Activated T-cell treated with anti-CD3 and anti-CD28 coated beads, Interleukin-2, amount 50 U/mL, for 24 hours (primary cell): ENCODE measurements at regions not wholly inside any gene's neighbourhood (a gene's known extent, or its start where the extent isn't known, plus 50 kb on each side); places are given as distances from the start of the nearest gene placed in this dataset.

Source experiments
- DNase-seq: peaks from one replicate; pipeline ENCODE4 v3.0.0-alpha.2; 2020
- H3K27ac Mint-ChIP-seq: 2 replicates; pipeline ENCODE4 v1.8.0; 2020; ENCODE audit warnings: mild to moderate bottlenecking, mixed read lengths
- H3K27me3 Mint-ChIP-seq: 2 replicates; pipeline ENCODE4 v1.8.0; 2020; ENCODE audit warnings: mixed read lengths
- H3K36me3 Mint-ChIP-seq: 2 replicates; pipeline ENCODE4 v1.8.0; 2020; ENCODE audit warnings: low read depth, mixed read lengths
- H3K4me1 Mint-ChIP-seq: 2 replicates; pipeline ENCODE4 v1.8.0; 2020; ENCODE audit warnings: low read depth, mixed read lengths
- H3K4me3 Mint-ChIP-seq: 2 replicates; pipeline ENCODE4 v1.8.0; 2020; ENCODE audit warnings: mild to moderate bottlenecking, moderate library complexity, mixed read lengths
- H3K9me3 Mint-ChIP-seq: 2 replicates; pipeline ENCODE4 v1.8.0; 2020; ENCODE audit warnings: mixed read lengths

DNA sequence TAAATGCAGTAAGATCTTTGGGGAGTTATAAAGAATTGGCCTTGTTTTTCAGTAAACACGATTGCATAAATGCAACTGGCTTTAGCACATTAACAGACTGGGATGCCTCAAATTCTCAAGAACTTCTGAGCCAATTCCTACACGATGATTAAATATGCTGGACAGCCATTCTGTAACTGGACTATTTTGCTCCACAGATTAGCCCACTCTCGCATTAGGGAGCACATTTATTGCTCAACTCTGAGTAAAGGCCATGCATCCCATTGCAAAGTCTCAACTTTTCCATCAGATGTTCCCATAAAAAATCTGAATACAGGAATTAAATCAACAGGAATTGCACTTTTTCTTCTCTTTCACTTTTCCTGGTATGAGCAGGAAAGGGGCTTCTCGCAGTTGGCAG, 66.7 kb upstream of the PRICKLE2 start:
- Mint-ChIP-seq H3K36me3 (no peaks in the 10 kb centered on the region), H3K4me1 (no peaks in the 10 kb centered on the region), H3K9me3 (peaks cover 3% of the 10 kb centered on the region), H3K27me3 (no peaks in the 10 kb centered on the region), H3K4me3 (no peak overlapping the region), H3K27ac (no peak overlapping the region)
- DNase-seq: no peak

DNA sequence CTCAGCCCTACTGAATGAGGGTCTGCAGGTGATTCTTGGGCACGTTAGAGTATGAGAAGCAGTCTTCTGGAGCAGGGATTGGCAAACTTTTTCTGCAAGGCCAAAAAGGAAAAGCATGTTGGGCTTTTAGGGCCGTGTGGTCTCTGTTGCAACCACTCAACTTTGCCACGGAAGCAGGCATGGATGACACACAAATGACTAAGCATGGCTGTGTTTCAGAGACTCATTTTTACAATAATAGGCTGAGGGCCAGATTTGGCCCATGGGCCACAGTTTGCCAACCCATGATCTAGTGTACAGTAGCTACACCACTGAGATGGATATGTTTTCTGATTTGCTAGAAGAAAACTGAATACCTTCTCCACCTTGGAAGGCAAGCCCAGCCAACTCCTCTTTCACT, 66.1 kb upstream of the PRICKLE2 start:
- Mint-ChIP-seq H3K4me1 (no peaks in the 10 kb centered on the region), H3K27ac (no peak overlapping the region), H3K36me3 (no peaks in the 10 kb centered on the region), H3K27me3 (no peaks in the 10 kb centered on the region), H3K4me3 (no peak overlapping the region), H3K9me3 (no peaks in the 10 kb centered on the region)
- no peak for DNase-seq

DNA sequence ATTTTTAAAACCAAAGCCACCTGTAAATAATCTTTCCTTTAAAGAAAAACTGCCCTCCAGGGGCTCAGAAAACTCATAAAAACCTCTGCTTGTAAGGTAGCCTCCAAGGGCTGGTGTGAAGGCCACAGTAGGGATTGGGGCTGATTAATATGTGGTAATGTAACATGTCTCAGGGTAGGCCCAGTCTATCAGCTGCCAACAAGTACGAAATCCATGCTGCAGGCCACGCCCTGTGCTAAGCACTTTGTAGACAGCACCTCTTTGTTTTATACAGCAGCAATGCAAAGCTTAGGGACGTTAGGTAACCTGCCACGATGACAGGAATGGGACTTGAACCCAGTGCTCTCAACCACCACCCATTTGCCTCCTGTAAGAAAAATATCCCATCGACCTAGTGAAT, 65.6 kb upstream of the PRICKLE2 start:
- H3K4me3 Mint-ChIP-seq: no peak overlapping the region
- DNase-seq: no peak
- H3K27me3 Mint-ChIP-seq: no peaks in the 10 kb centered on the region
- no peaks in the 10 kb centered on the region for H3K9me3 Mint-ChIP-seq
- no peaks in the 10 kb centered on the region for H3K4me1 Mint-ChIP-seq
- H3K27ac Mint-ChIP-seq: no peak overlapping the region
- no peaks in the 10 kb centered on the region for H3K36me3 Mint-ChIP-seq

- Mint-ChIP-seq H3K36me3 (no peaks in the 10 kb centered on the region), H3K27ac (no peak overlapping the region), H3K4me3 (no peak overlapping the region), H3K4me1 (no peaks in the 10 kb centered on the region), H3K27me3 (no peaks in the 10 kb centered on the region), H3K9me3 (no peaks in the 10 kb centered on the region)
- DNase-seq: no peak
Observed at GRCh38 chr3:64290161-64290560, 64.9 kb upstream of the PRICKLE2 start.

GRCh38 chr3:64289622-64290021, 64.4 kb upstream of the PRICKLE2 start:
- no peaks in the 10 kb centered on the region for H3K4me1 Mint-ChIP-seq
- H3K9me3 Mint-ChIP-seq: no peaks in the 10 kb centered on the region
- H3K27me3 Mint-ChIP-seq: no peaks in the 10 kb centered on the region
- no peak for DNase-seq
- no peaks in the 10 kb centered on the region for H3K36me3 Mint-ChIP-seq
- H3K4me3 Mint-ChIP-seq: no peak overlapping the region
- no peak overlapping the region for H3K27ac Mint-ChIP-seq

- no peak overlapping the region for H3K27ac Mint-ChIP-seq
- DNase-seq: no peak
- no peaks in the 10 kb centered on the region for H3K4me1 Mint-ChIP-seq
- H3K27me3 Mint-ChIP-seq: peaks cover 4% of the 10 kb centered on the region
- no peak overlapping the region for H3K4me3 Mint-ChIP-seq
- no peaks in the 10 kb centered on the region for H3K36me3 Mint-ChIP-seq
- no peaks in the 10 kb centered on the region for H3K9me3 Mint-ChIP-seq
Observed at GRCh38 chr3:64278625-64279024, 53.4 kb upstream of the PRICKLE2 start.

- Mint-ChIP-seq H3K27ac (no peak overlapping the region), H3K27me3 (peaks cover 4% of the 10 kb centered on the region), H3K4me3 (no peak overlapping the region), H3K4me1 (no peaks in the 10 kb centered on the region), H3K36me3 (no peaks in the 10 kb centered on the region), H3K9me3 (no peaks in the 10 kb centered on the region)
- DNase-seq: no peak
Observed at GRCh38 chr3:64276131-64276530, 50.9 kb upstream of the PRICKLE2 start.
